NCI-H1930 (cell line): ENCODE measurements at regions not wholly inside any gene's neighbourhood (a gene's known extent, or its start where the extent isn't known, plus 50 kb on each side); places are given as distances from the start of the nearest gene placed in this dataset.

Experiments used
- DNase-seq, 2 experiments: peaks; one replicate each; lab custom pipeline; 2025; lab: John Stamatoyannopoulos, UW

- no peak for DNase-seq
Observed at GRCh38 chr16:86773354-86773715, 195.0 kb downstream of the FOXL1 start.

GRCh38 chr16:86774931-86775330 is 196.6 kb downstream of the FOXL1 start:
- no peak for DNase-seq

- DNase-seq = no peak
Observed at GRCh38 chr16:86775511-86775921, 197.2 kb downstream of the FOXL1 start.

GRCh38 chr16:86777381-86777946 is 199.1 kb downstream of the FOXL1 start:
- no peak for DNase-seq

- no peak for DNase-seq
Observed at GRCh38 chr16:86778108-86778745, 199.9 kb downstream of the FOXL1 start.

GRCh38 chr16:86778978-86779377 is 200.6 kb downstream of the FOXL1 start:
- DNase-seq = no peak

GRCh38 chr16:86781046-86781445 is 202.7 kb downstream of the FOXL1 start:
- DNase-seq = no peak

- DNase-seq = no peak
Observed at GRCh38 chr16:86783636-86784626, 205.6 kb downstream of the FOXL1 start.

GRCh38 chr16:86786338-86786737 is 208.0 kb downstream of the FOXL1 start:
- DNase-seq = no peak

GRCh38 chr16:86786994-86787393 is 208.6 kb downstream of the FOXL1 start:
- no peak for DNase-seq

GRCh38 chr16:86787538-86787937 is 209.2 kb downstream of the FOXL1 start:
- DNase-seq = no peak

GRCh38 chr16:86789621-86790051 is 211.3 kb downstream of the FOXL1 start:
- DNase-seq = no peak

GRCh38 chr16:86791287-86792035 is 213.1 kb downstream of the FOXL1 start:
- DNase-seq = no peak

GRCh38 chr16:86794216-86794864 is 216.0 kb downstream of the FOXL1 start:
- no peak for DNase-seq

- no peak for DNase-seq
Observed at GRCh38 chr16:86797700-86798099, 219.4 kb downstream of the FOXL1 start.

- no peak for DNase-seq
Observed at GRCh38 chr16:86798247-86799041, 220.1 kb downstream of the FOXL1 start.

- no peak for DNase-seq
Observed at GRCh38 chr16:86799367-86799766, 221.0 kb downstream of the FOXL1 start.

- DNase-seq = no peak
Observed at GRCh38 chr16:86800894-86801293, 222.5 kb downstream of the FOXL1 start.

- DNase-seq = no peak
Observed at GRCh38 chr16:86802013-86802412, 223.7 kb downstream of the FOXL1 start.

- no peak for DNase-seq
Observed at GRCh38 chr16:86805188-86805587, 226.8 kb downstream of the FOXL1 start.
